ENCODE measurements at regions not wholly inside any gene's neighbourhood (a gene's known extent, or its start where the extent isn't known, plus 50 kb on each side); places are given as distances from the start of the nearest gene placed in this dataset.

DNA sequence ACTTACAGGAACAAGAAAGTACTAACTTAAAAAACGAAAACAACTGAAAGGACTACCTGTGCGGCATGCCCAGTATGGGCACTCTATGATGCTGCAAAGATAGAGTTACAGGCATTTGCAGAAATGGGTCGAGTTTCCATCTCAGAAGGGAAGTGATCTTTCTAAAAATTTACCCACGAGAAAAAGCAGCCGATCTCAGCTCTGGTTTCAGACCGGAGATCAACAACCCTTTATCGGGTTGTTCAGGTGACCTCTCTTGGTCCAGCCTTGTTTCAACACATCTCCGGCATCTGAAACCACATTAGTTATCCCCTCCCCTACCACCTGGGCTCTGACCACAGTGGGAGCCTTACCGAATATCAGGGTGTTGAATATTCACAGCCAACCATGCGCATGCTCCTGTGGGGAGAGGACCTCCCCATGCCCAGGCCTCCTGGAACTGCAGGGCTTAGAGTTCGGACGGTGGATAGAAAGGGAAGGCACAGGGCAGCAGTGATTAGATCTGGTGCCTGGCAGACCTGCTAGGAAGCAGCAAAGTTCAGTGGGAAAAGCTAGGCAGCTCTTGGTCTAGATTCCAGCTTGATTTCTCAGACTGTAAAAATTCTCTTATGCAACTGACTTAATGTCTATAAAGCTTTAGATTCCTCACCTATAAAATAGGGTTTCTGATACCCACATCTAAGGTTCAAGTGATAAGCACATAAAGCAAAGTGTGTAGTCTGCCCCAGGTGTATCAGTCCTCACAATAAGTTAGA lies 906.0 kb downstream of the VRK1 start:
- DNase-seq (ENCODE audit: low spot score), result no peak
- H3K4me1 ChIP-seq (ENCODE audit: control insufficient read depth in 1 of 2, low read depth in 2 of 2), result no peaks in the 10 kb centered on the region
- H3K4me3 ChIP-seq, result no peak overlapping the region
- H3K27me3 ChIP-seq (replicated peaks; ENCODE audit: insufficient read depth), result no peaks in the 10 kb centered on the region
- H3K36me3 ChIP-seq, result no peaks in the 10 kb centered on the region
- no peak for ATAC-seq (ENCODE audit: insufficient number of reproducible peaks, low FRiP score, low read depth)
- H3K27ac ChIP-seq, result no peak overlapping the region
- no peaks in the 10 kb centered on the region for H3K9me3 ChIP-seq
- TF ChIP-seq CTCF (IDR thresholded peaks at IDR 0.05), result no peak

- DNase-seq (ENCODE audit: low spot score) (no peak), ATAC-seq (ENCODE audit: insufficient number of reproducible peaks, low FRiP score, low read depth) (no peak)
- Histone ChIP-seq H3K36me3 (no peaks in the 10 kb centered on the region), H3K4me3 (no peak overlapping the region), H3K27me3 (replicated peaks; ENCODE audit: insufficient read depth) (no peaks in the 10 kb centered on the region), H3K9me3 (no peaks in the 10 kb centered on the region), H3K4me1 (ENCODE audit: control insufficient read depth in 1 of 2, low read depth in 2 of 2) (no peaks in the 10 kb centered on the region), H3K27ac (no peak overlapping the region)
- no peak for TF ChIP-seq CTCF (IDR thresholded peaks at IDR 0.05)
These were observed 907.2 kb downstream of the VRK1 start for GRCh38 chr14:97704316-97704885.

GRCh38 chr14:97705107-97705506 lies 907.9 kb downstream of the VRK1 start:
- H3K9me3 ChIP-seq, result no peaks in the 10 kb centered on the region
- H3K4me3 ChIP-seq, result no peak overlapping the region
- H3K27me3 ChIP-seq (replicated peaks; ENCODE audit: insufficient read depth), result no peaks in the 10 kb centered on the region
- H3K27ac ChIP-seq, result no peak overlapping the region
- no peak for DNase-seq (ENCODE audit: low spot score)
- no peak for TF ChIP-seq CTCF (IDR thresholded peaks at IDR 0.05)
- no peaks in the 10 kb centered on the region for H3K4me1 ChIP-seq (ENCODE audit: control insufficient read depth in 1 of 2, low read depth in 2 of 2)
- no peaks in the 10 kb centered on the region for H3K36me3 ChIP-seq
- no peak for ATAC-seq (ENCODE audit: insufficient number of reproducible peaks, low FRiP score, low read depth)

DNA sequence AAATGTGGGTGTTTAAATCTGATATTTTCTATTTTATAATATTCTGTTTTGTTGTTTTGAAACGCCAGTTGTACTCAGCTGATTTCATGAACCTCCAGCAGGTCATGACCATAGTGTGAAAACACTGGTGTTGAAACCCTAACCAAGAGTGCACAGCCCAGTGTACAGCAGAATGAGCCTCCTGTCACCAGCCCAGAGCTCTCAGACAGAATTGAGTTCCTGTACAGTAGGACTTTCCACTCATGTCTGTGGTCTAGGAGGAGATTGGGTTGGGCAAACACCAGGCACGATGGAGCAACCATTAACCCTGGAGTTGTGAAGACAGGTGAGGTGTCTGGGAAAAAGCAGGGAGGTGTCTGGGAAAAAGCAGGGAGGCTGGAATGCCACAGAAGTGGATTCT lies 908.8 kb downstream of the VRK1 start:
- Histone ChIP-seq H3K27ac (no peak overlapping the region), H3K36me3 (no peaks in the 10 kb centered on the region), H3K4me3 (no peak overlapping the region), H3K27me3 (replicated peaks; ENCODE audit: insufficient read depth) (no peaks in the 10 kb centered on the region), H3K9me3 (no peaks in the 10 kb centered on the region), H3K4me1 (ENCODE audit: control insufficient read depth in 1 of 2, low read depth in 2 of 2) (no peaks in the 10 kb centered on the region)
- no peak for TF ChIP-seq CTCF (IDR thresholded peaks at IDR 0.05)
- DNase-seq (ENCODE audit: low spot score) (no peak), ATAC-seq (ENCODE audit: insufficient number of reproducible peaks, low FRiP score, low read depth) (no peak)

DNA sequence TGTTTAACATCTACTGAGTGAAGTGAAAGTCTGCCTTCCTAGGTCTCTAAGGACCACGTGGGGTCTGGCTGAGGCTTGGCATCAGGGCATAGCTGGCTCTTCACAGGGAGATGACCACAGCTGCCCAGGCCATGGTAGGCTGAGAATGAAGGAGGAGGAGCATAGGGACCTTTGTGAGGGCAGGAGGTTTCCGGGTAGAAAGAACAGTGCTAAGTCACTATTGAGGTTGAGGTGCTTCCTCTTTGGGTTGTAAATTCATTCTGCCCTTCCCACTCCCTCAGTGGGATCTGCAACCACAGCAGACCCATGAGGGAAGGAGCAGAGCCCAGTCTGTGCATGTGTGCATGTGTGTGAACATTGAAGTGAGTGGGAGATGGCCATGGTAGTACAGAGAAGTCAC lies 909.6 kb downstream of the VRK1 start:
- Histone ChIP-seq H3K4me3 (no peak overlapping the region), H3K27ac (no peak overlapping the region), H3K9me3 (no peaks in the 10 kb centered on the region), H3K4me1 (ENCODE audit: control insufficient read depth in 1 of 2, low read depth in 2 of 2) (no peaks in the 10 kb centered on the region), H3K36me3 (no peaks in the 10 kb centered on the region), H3K27me3 (replicated peaks; ENCODE audit: insufficient read depth) (no peaks in the 10 kb centered on the region)
- DNase-seq (ENCODE audit: low spot score) (no peak), ATAC-seq (ENCODE audit: insufficient number of reproducible peaks, low FRiP score, low read depth) (no peak)
- no peak for TF ChIP-seq CTCF (IDR thresholded peaks at IDR 0.05)
